ENCODE measurements at regions not wholly inside any gene's neighbourhood (a gene's known extent, or its start where the extent isn't known, plus 50 kb on each side); places are given as distances from the start of the nearest gene placed in this dataset.

- Histone ChIP-seq H3K27me3 (no peaks in the 10 kb centered on the region), H3K27ac (no peak overlapping the region), H3K4me1 (no peaks in the 10 kb centered on the region), H3K4me3 (no peak overlapping the region), H3K36me3 (no peaks in the 10 kb centered on the region), H3K9me3 (peaks cover 0 to 13% (median 0%) of the 10 kb centered on the region in 3 donors)
- WGBS, 2 donors (ENCODE audit: low coverage in 1 of 2): 83% methylated on average over 1 of the region's 1 CpG; no CpG with 5 or more reads in 1 of the 2 donors
- no peak for ATAC-seq
- TF ChIP-seq CTCF (IDR thresholded peaks at IDR 0.05) (no peak), POLR2AphosphoS5 (IDR thresholded peaks at IDR 0.05) (no peak), EP300 (IDR thresholded peaks at IDR 0.05) (no peak), POLR2A (IDR thresholded peaks at IDR 0.05) (no peak)
Measured at GRCh38 chr4:117610706-117611308, 423.5 kb upstream of the NDST3 start.

GRCh38 chr4:117621673-117622072 is 412.6 kb upstream of the NDST3 start:
- no peaks in the 10 kb centered on the region for H3K36me3 ChIP-seq
- no peak overlapping the region for H3K27ac ChIP-seq
- H3K27me3 ChIP-seq: no peaks in the 10 kb centered on the region
- no peak for TF ChIP-seq CTCF (IDR thresholded peaks at IDR 0.05)
- TF ChIP-seq POLR2A (IDR thresholded peaks at IDR 0.05): no peak
- TF ChIP-seq EP300 (IDR thresholded peaks at IDR 0.05): no peak
- no peak for TF ChIP-seq POLR2AphosphoS5 (IDR thresholded peaks at IDR 0.05)
- no peaks in the 10 kb centered on the region for H3K4me1 ChIP-seq
- 89 to 91% methylated on average over 4 of the region's 4 CpGs for WGBS, 2 donors (ENCODE audit: low coverage in 1 of 2)
- ATAC-seq: no peak
- no peaks in the 10 kb centered on the region for H3K9me3 ChIP-seq
- no peak overlapping the region for H3K4me3 ChIP-seq

- no peak for ATAC-seq
- no peaks in the 10 kb centered on the region for H3K27me3 ChIP-seq
- no peaks in the 10 kb centered on the region for H3K4me1 ChIP-seq
- WGBS, 2 donors (ENCODE audit: low coverage in 1 of 2): 50 to 73% methylated on average over 1 of the region's 1 CpG
- H3K4me3 ChIP-seq: no peak overlapping the region
- H3K36me3 ChIP-seq: no peaks in the 10 kb centered on the region
- H3K27ac ChIP-seq: no peak overlapping the region
- no peaks in the 10 kb centered on the region for H3K9me3 ChIP-seq
- no peak for TF ChIP-seq POLR2AphosphoS5 (IDR thresholded peaks at IDR 0.05)
- TF ChIP-seq POLR2A (IDR thresholded peaks at IDR 0.05): no peak
- TF ChIP-seq EP300 (IDR thresholded peaks at IDR 0.05): no peak
- no peak for TF ChIP-seq CTCF (IDR thresholded peaks at IDR 0.05)
Measured at GRCh38 chr4:117623326-117623725, 411.0 kb upstream of the NDST3 start.

- no peak for TF ChIP-seq EP300 (IDR thresholded peaks at IDR 0.05)
- no peak for TF ChIP-seq CTCF (IDR thresholded peaks at IDR 0.05)
- no peak for TF ChIP-seq POLR2AphosphoS5 (IDR thresholded peaks at IDR 0.05)
- TF ChIP-seq POLR2A (IDR thresholded peaks at IDR 0.05): no peak
- ATAC-seq: no peak
- Histone ChIP-seq H3K27me3 (no peaks in the 10 kb centered on the region), H3K9me3 (no peaks in the 10 kb centered on the region), H3K27ac (no peak overlapping the region), H3K4me3 (no peak overlapping the region), H3K4me1 (no peaks in the 10 kb centered on the region), H3K36me3 (no peaks in the 10 kb centered on the region)
- WGBS, 2 donors (ENCODE audit: low coverage in 1 of 2): 71 to 85% methylated on average over 2 to 4 of the region's 4 CpGs
Measured at GRCh38 chr4:117626664-117627063, 407.6 kb upstream of the NDST3 start.

GRCh38 chr4:117634716-117635115 is 399.6 kb upstream of the NDST3 start:
- Histone ChIP-seq H3K36me3 (no peaks in the 10 kb centered on the region), H3K4me1 (no peaks in the 10 kb centered on the region), H3K27ac (no peak overlapping the region), H3K4me3 (no peak overlapping the region), H3K9me3 (no peaks in the 10 kb centered on the region), H3K27me3 (no peaks in the 10 kb centered on the region)
- TF ChIP-seq POLR2A (IDR thresholded peaks at IDR 0.05) (no peak), EP300 (IDR thresholded peaks at IDR 0.05) (no peak), POLR2AphosphoS5 (IDR thresholded peaks at IDR 0.05) (no peak)
- 71 to 100% methylated on average over 1 of the region's 1 CpG for WGBS, 2 donors (ENCODE audit: low coverage in 1 of 2)
- no peak for ATAC-seq

All from gastroesophageal sphincter (tissue), 4 donors.